ENCODE measurements at regions not wholly inside any gene's neighbourhood (a gene's known extent, or its start where the extent isn't known, plus 50 kb on each side); places are given as distances from the start of the nearest gene placed in this dataset.

DNA sequence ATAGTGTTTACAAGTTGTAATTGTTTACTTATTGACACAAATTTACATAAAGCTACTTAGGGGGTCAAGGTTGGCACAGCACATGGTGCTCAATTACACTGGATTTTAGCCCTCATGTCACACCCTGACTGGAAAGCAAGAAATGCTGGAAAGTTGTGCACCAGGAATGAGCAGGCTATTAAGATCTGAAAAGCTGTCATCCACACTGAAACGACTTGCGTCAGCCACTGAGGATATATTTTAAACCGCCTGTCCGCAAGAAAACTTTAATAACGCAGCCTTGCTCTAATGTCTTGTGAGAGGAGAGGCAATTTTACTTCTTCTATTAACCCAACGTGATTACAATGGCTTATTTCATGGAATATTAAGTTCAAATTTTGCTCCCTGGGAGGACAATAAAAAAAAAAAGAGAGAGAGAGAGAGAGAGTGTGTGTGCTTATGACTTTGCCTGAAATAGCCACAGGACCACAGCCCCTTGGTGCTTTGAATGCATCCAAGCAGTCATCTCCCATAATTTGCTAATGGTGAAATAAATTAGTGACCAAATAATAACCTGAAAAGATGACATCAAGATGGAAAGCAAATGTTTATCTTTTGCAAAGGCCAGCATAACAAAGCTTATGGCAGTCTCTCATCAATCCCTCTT, 425.4 kb upstream of the PSMD7 start:
- TF ChIP-seq, protein P1, sequence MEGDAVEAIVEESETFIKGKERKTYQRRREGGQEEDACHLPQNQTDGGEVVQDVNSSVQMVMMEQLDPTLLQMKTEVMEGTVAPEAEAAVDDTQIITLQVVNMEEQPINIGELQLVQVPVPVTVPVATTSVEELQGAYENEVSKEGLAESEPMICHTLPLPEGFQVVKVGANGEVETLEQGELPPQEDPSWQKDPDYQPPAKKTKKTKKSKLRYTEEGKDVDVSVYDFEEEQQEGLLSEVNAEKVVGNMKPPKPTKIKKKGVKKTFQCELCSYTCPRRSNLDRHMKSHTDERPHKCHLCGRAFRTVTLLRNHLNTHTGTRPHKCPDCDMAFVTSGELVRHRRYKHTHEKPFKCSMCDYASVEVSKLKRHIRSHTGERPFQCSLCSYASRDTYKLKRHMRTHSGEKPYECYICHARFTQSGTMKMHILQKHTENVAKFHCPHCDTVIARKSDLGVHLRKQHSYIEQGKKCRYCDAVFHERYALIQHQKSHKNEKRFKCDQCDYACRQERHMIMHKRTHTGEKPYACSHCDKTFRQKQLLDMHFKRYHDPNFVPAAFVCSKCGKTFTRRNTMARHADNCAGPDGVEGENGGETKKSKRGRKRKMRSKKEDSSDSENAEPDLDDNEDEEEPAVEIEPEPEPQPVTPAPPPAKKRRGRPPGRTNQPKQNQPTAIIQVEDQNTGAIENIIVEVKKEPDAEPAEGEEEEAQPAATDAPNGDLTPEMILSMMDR (IDR thresholded peaks at IDR 0.05) = no peak
- no peaks in the 10 kb centered on the region for H3K36me3 ChIP-seq
- H3K9me3 ChIP-seq = no peaks in the 10 kb centered on the region
- H3K27ac ChIP-seq = no peak overlapping the region
- no peak for DNase-seq
- no peak overlapping the region for H3K4me3 ChIP-seq
- H3K4me1 ChIP-seq = no peaks in the 10 kb centered on the region
- H3K27me3 ChIP-seq = no peaks in the 10 kb centered on the region

DNA sequence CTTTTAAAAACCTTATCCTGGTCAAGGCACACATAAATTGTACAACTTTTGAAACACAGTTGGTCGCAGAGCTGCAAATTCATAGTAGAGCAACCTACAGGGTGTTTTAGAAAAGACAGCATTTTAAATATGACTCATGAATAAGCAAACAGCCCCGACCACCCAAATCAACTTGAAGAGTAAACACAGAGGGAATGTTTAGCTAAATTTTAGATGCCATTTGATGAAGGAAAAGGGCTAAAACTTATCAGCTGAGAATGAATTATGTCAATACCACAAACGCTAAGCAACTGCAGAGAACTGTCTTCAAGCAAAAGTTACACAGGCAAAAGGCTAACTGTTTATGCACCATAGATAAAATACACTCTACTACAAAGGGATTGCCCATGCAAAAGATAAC, 427.5 kb upstream of the PSMD7 start:
- no peaks in the 10 kb centered on the region for H3K36me3 ChIP-seq
- H3K4me3 ChIP-seq = no peak overlapping the region
- DNase-seq = no peak
- H3K27me3 ChIP-seq = no peaks in the 10 kb centered on the region
- TF ChIP-seq, protein P1 (IDR thresholded peaks at IDR 0.05) = no peak
- TF ChIP-seq POLR2A (IDR thresholded peaks at IDR 0.05) = no peak
- H3K9me3 ChIP-seq = no peaks in the 10 kb centered on the region
- H3K27ac ChIP-seq = no peak overlapping the region
- H3K4me1 ChIP-seq = no peaks in the 10 kb centered on the region

DNA sequence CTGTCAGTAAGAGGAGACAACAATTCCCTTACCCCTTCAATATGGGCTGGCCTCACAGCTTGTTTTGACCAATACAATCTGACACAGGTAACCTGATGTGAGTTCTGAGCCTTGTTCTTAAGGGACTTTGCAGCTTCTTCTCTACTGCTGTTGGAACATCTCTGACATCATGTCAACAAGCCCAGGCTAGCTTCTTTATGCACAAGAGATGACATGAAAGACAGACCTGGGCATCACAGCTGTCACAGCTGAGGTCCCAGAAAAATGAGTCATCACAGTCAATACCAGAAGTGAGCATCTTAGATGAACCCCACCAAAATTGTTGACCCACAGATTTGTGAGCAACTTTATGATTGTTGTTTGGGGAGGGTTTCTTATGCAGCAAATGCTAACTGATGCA, 431.7 kb upstream of the PSMD7 start:
- no peak overlapping the region for H3K4me3 ChIP-seq
- no peaks in the 10 kb centered on the region for H3K9me3 ChIP-seq
- H3K36me3 ChIP-seq = no peaks in the 10 kb centered on the region
- H3K4me1 ChIP-seq = no peaks in the 10 kb centered on the region
- DNase-seq = no peak
- TF ChIP-seq, protein P1 (IDR thresholded peaks at IDR 0.05) = no peak
- TF ChIP-seq POLR2A (IDR thresholded peaks at IDR 0.05) = no peak
- H3K27ac ChIP-seq = no peak overlapping the region
- H3K27me3 ChIP-seq = no peaks in the 10 kb centered on the region

DNA sequence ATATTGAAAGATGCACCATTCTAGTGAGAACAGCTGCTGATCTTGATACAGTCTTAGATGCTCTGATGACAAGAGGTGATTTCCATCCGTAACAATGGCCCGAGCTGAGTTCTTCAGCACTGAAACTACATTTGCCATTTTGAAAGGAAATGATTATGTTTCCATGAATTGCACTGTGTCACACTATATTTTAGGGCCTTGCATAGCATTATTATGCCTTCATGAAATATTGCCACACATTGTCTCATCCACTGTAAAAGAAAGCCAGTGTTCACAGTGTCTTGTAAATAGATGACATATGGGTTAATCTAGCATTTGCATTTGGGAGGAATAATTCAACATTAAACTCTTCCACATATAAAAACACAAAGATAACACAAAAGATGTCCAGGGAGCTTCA, 438.3 kb upstream of the PSMD7 start:
- TF ChIP-seq, protein P1 (IDR thresholded peaks at IDR 0.05) = no peak
- no peak for TF ChIP-seq POLR2A (IDR thresholded peaks at IDR 0.05)
- Histone ChIP-seq H3K4me1 (no peaks in the 10 kb centered on the region), H3K9me3 (no peaks in the 10 kb centered on the region), H3K36me3 (no peaks in the 10 kb centered on the region), H3K27ac (no peak overlapping the region), H3K4me3 (no peak overlapping the region), H3K27me3 (no peaks in the 10 kb centered on the region)
- no peak for DNase-seq

DNA sequence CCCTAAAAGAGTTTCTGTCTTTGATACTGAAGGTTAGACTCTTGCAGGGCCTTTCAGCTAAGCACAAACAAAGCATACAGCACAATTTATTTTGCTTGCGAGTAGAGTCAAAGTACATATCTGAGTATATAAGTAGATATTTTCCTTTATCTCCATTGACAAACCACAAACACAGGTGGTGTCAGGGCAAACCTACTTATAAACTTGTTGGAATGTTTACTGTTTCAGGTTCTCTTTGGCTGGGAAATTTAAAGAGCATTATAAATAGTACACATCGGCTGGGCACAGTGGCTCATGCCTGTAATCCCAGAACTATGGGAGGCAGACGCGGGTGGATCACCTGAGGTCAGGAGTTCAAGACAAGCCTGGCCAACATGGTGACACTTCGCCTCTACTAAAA, 442.6 kb upstream of the PSMD7 start:
- H3K27ac ChIP-seq = no peak overlapping the region
- no peak for TF ChIP-seq POLR2A (IDR thresholded peaks at IDR 0.05)
- TF ChIP-seq, protein P1 (IDR thresholded peaks at IDR 0.05) = no peak
- H3K9me3 ChIP-seq = no peaks in the 10 kb centered on the region
- H3K36me3 ChIP-seq = no peaks in the 10 kb centered on the region
- DNase-seq = no peak
- no peaks in the 10 kb centered on the region for H3K4me1 ChIP-seq
- H3K4me3 ChIP-seq = no peak overlapping the region
- H3K27me3 ChIP-seq = no peaks in the 10 kb centered on the region

DNA sequence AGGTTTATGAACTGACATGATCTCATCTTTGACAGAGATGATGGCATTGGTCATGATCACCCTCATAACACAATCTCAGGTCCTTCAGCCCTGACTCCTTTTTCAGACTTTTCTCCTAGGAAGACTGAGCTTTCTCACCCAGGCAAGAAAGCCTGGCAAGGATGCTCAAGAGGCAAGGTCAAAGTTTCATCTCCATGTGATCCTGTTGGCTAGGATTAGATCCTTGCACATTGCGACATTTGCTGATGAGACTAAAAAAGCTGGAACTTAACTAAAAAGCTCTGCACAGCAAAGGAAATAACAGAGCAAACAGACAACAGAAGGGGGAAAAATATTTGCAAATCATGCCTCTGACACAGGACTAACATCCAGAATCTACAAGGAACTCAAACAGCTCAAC, 444.1 kb upstream of the PSMD7 start:
- TF ChIP-seq POLR2A (IDR thresholded peaks at IDR 0.05) = no peak
- TF ChIP-seq, protein P1 (IDR thresholded peaks at IDR 0.05) = no peak
- Histone ChIP-seq H3K27me3 (no peaks in the 10 kb centered on the region), H3K36me3 (no peaks in the 10 kb centered on the region), H3K27ac (no peak overlapping the region), H3K4me1 (no peaks in the 10 kb centered on the region), H3K4me3 (no peak overlapping the region), H3K9me3 (no peaks in the 10 kb centered on the region)
- DNase-seq = no peak
